Endothelial cell of umbilical vein (primary cell): ENCODE measurements at regions not wholly inside any gene's neighbourhood (a gene's known extent, or its start where the extent isn't known, plus 50 kb on each side); places are given as distances from the start of the nearest gene placed in this dataset.

ENCODE experiments used
- BruUV-seq: library from RNA; stranded (reverse); fragments of 400-500 nt; replicated peaks from 2 replicates; lab custom pipeline; 2021; lab: Mats Ljungman, UMichigan
- CTCF ChIA-PET: fragments of 300-600, 350-600 bp; sonication (Branson Sonifier 250); formaldehyde crosslinking; loops from one replicate; lab custom pipeline; 2021; ENCODE audit warnings: antibody characterized with exemption, inconsistent platforms; lab: Charles Lee
- POLR2A ChIA-PET: fragments of 300-600, 350-600 bp; sonication (Branson Sonifier 250); formaldehyde crosslinking; loops from one replicate; lab custom pipeline; 2021; ENCODE audit warnings: antibody characterized with exemption, inconsistent platforms; lab: Charles Lee
- DNase-seq: peaks from one replicate; pipeline ENCODE4 v3.0.0-alpha.2; 2011; ENCODE audit warnings: low read depth, low spot score
- FAIRE-seq: peaks from 2 replicates; lab custom pipeline; 2011; peaks lifted over from hg19 to GRCh38; lab: Jason Lieb, UNC
- H2AFZ ChIP-seq: 2 replicates; pipeline ENCODE4 v1.6.0; 2012; ENCODE audit warnings: low read depth, low read length, control low read depth, inconsistent platforms
- H3K27ac ChIP-seq: 2 replicates; pipeline ENCODE4 v1.5.1; 2011; ENCODE audit warnings: low read depth, mild to moderate bottlenecking, control low read depth, low read length, moderate library complexity; ENCODE audit not compliant: insufficient read depth
- H3K27me3 ChIP-seq, 2 experiments: 2 replicates each; pipeline versions ENCODE4 v1.6.0 to v1.6.1; 2011; ENCODE audit warnings: low read length in 2 of 2, mixed read lengths in 1 of 2; ENCODE audit not compliant: control insufficient read depth in 2 of 2, insufficient read depth in 2 of 2
- H3K36me3 ChIP-seq, 2 experiments: 2 replicates in 1 of 2; 3 replicates in 1 of 2; pipeline ENCODE4 v1.5.1; 2011; ENCODE audit warnings: low read length in 2 of 2, mild to moderate bottlenecking in 1 of 2, moderate library complexity in 1 of 2; ENCODE audit not compliant: control insufficient read depth in 2 of 2, insufficient read depth in 2 of 2; ENCODE audit errors: extremely low read depth in 1 of 2
- H3K4me1 ChIP-seq: 3 replicates; pipeline ENCODE4 v1.5.1; 2011; ENCODE audit warnings: mild to moderate bottlenecking, low read length; ENCODE audit not compliant: control insufficient read depth, insufficient read depth; ENCODE audit errors: extremely low read depth
- H3K4me2 ChIP-seq: 2 replicates; pipeline ENCODE4 v1.6.1; 2011; ENCODE audit warnings: low read length, control low read depth, mixed read lengths; ENCODE audit not compliant: insufficient read depth
- H3K4me3 ChIP-seq, 3 experiments: fragments of 200-600 bp in 1 of 3; sonication (generic), shearing (Covaris generic) in 1 of 3; replicated peaks in 1 of 3; 2 replicates each; pipeline ENCODE4 v1.5.1; 2011 to 2016; ENCODE audit warnings: control low read depth in 3 of 3, low read length in 3 of 3, mild to moderate bottlenecking in 2 of 3, inconsistent platforms in 1 of 3, low read depth in 1 of 3, moderate library complexity in 1 of 3; ENCODE audit not compliant: insufficient read depth in 1 of 3
- H3K79me2 ChIP-seq: 2 replicates; pipeline ENCODE4 v1.6.0; 2012; ENCODE audit warnings: low read length, inconsistent platforms; ENCODE audit not compliant: control insufficient read depth, insufficient read depth
- H3K9ac ChIP-seq: replicated peaks from 2 replicates; pipeline ENCODE3; 2011; ENCODE audit warnings: low read length, control low read depth; ENCODE audit not compliant: insufficient read depth; ENCODE audit errors: extremely low read depth
- H3K9me1 ChIP-seq: replicated peaks from 3 replicates; pipeline ENCODE4 v1.6.0; 2011; ENCODE audit warnings: mild to moderate bottlenecking, low read length; ENCODE audit not compliant: control insufficient read depth, insufficient read depth; ENCODE audit errors: extremely low read depth
- H3K9me3 ChIP-seq: replicated peaks from 2 replicates; pipeline ENCODE4 v1.5.1; 2012; ENCODE audit warnings: low read length, inconsistent platforms; ENCODE audit not compliant: control insufficient read depth, insufficient read depth
- H4K20me1 ChIP-seq: replicated peaks from 2 replicates; pipeline ENCODE3; 2011; ENCODE audit warnings: mild to moderate bottlenecking, low read length; ENCODE audit not compliant: control insufficient read depth, insufficient read depth; ENCODE audit errors: extremely low read depth
- CTCF ChIP-seq, 2 donors: IDR thresholded peaks; 1 replicate in 1 of 2; 2 replicates in 1 of 2; pipeline ENCODE4 v1.5.1; 2011; ENCODE audit warnings: low read length in 2 of 2, mild to moderate bottlenecking in 2 of 2, moderate library complexity in 2 of 2, control low read depth in 1 of 2, inconsistent platforms in 1 of 2, low read depth in 1 of 2; ENCODE audit not compliant: insufficient read depth in 1 of 2; ENCODE audit errors: extremely low read depth in 1 of 2
- EZH2 ChIP-seq: IDR thresholded peaks from 2 replicates; pipeline ENCODE4 v1.6.1; 2012; ENCODE audit warnings: borderline replicate concordance, low read depth, mild to moderate bottlenecking, moderate library complexity, low read length, inconsistent platforms; ENCODE audit not compliant: severe bottlenecking
- FOS ChIP-seq: IDR thresholded peaks from 2 replicates; pipeline ENCODE4 v1.6.1; 2011; ENCODE audit warnings: mild to moderate bottlenecking, low read length, moderate library complexity, borderline replicate concordance; ENCODE audit not compliant: insufficient read depth
- GATA2 ChIP-seq: IDR thresholded peaks from 2 replicates; pipeline ENCODE4 v1.7.0; 2011; ENCODE audit warnings: low read depth, mild to moderate bottlenecking, moderate library complexity, mixed read lengths, low read length; ENCODE audit not compliant: insufficient read length, insufficient read depth
- JUN ChIP-seq: IDR thresholded peaks from 2 replicates; pipeline ENCODE4 v1.6.1; 2011; ENCODE audit warnings: borderline replicate concordance, low read depth; ENCODE audit not compliant: insufficient read length, insufficient read depth
- MAX ChIP-seq: IDR thresholded peaks from 2 replicates; pipeline ENCODE4 v1.6.1; 2011; ENCODE audit not compliant: insufficient read depth, insufficient read length
- MYC ChIP-seq: IDR thresholded peaks from one replicate; pipeline ENCODE4 v1.6.1; 2011; ENCODE audit warnings: mild to moderate bottlenecking, low read depth, low read length
- POLR2A ChIP-seq: IDR thresholded peaks from 2 replicates; pipeline ENCODE4 v1.6.1; 2012; ENCODE audit warnings: low read depth, mild to moderate bottlenecking, control low read depth, low read length
- POLR2AphosphoS5 ChIP-seq: IDR thresholded peaks from 2 replicates; pipeline ENCODE4 v1.6.1; 2012; ENCODE audit warnings: low read depth, mild to moderate bottlenecking, control low read depth, low read length, moderate library complexity; ENCODE audit not compliant: insufficient read depth
- dilution Hi-C: fragments of 300-500 bp; cut with MboI; formaldehyde crosslinking; loops from one replicate; pipeline ENCODE4 v1.15.0; 2019; ENCODE audit warnings: low sequenced_read_pairs; ENCODE audit not compliant: extremely low pct_ligation_motif_present
- intact Hi-C: fragments of 100-400 bp; cut with micrococcal nuclease; formaldehyde crosslinking; loops from one replicate; pipeline ENCODE4 v1.10.0; 2022

- no peak for TF ChIP-seq POLR2A
- TF ChIP-seq MYC: no peak
- no peak for TF ChIP-seq GATA2
- TF ChIP-seq JUN: no peak
- no peak for TF ChIP-seq EZH2
- no peak for TF ChIP-seq POLR2AphosphoS5
- TF ChIP-seq MAX: no peak
- no peak for TF ChIP-seq CTCF (IDR thresholded peaks at IDR 0.05; ENCODE audit: extremely low read depth in 1 of 2, insufficient read depth in 1 of 2, low read depth in 1 of 2, low read length in 2 of 2)
- no peak for TF ChIP-seq FOS
- BruUV-seq: no TSS peak
- no peaks in the 10 kb centered on the region for H3K4me1 ChIP-seq
- no peaks in the 10 kb centered on the region for H3K79me2 ChIP-seq
- FAIRE-seq (no peak), DNase-seq (no peak)
- H3K9me1 ChIP-seq: no peaks in the 10 kb centered on the region
- no peak overlapping the region for H3K4me2 ChIP-seq
- no peak overlapping the region for H3K4me3 ChIP-seq
- POLR2A ChIA-PET: no interaction called here
- intact Hi-C loops: no loop called here
- no peaks in the 10 kb centered on the region for H3K27me3 ChIP-seq
- H2AFZ ChIP-seq: no peak overlapping the region
- no peaks in the 10 kb centered on the region for H3K9me3 ChIP-seq
- no peak overlapping the region for H3K27ac ChIP-seq
- dilution Hi-C loops: no loop called here
- CTCF ChIA-PET: no interaction called here
- H4K20me1 ChIP-seq: no peaks in the 10 kb centered on the region
- H3K9ac ChIP-seq: no peak overlapping the region
- H3K36me3 ChIP-seq: no peaks in the 10 kb centered on the region
These were observed 95.7 kb upstream of the ACSL1 start for GRCh38 chr4:184921456-184921855.
